ENCODE measurements at regions not wholly inside any gene's neighbourhood (a gene's known extent, or its start where the extent isn't known, plus 50 kb on each side); places are given as distances from the start of the nearest gene placed in this dataset.

DNA sequence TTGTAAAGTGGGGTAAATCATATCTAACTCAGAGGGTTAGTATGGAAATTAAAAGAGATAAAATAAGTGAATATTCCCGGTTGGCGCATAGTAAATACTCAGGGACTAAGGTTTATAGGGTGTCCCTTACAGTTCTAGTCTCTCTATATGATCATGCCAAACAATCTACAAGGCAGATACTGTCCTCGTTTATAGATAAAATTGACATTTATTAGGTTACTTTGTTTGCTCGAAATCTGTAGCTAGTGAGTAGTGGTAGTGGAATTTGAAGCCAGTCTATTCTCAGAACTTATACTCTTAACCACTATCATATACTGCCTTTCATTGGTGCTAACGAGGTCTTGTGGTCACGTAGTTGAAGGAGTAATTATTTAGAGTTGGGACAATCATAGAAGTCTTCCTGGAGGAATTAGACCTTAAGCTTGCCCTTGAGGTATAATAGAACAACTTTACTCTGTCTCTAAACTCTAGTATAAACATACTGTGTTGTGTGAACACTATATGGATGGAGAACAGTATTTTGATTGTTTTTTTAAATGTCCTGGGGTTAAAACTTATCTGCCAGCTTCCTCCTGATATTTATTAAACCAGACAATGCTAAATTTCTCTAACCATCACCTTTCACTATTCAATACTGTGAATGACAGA, 324.0 kb downstream of the STIM2 start:
- peak; percentile 22 for DNase-seq (ENCODE audit: low read depth)

DNA sequence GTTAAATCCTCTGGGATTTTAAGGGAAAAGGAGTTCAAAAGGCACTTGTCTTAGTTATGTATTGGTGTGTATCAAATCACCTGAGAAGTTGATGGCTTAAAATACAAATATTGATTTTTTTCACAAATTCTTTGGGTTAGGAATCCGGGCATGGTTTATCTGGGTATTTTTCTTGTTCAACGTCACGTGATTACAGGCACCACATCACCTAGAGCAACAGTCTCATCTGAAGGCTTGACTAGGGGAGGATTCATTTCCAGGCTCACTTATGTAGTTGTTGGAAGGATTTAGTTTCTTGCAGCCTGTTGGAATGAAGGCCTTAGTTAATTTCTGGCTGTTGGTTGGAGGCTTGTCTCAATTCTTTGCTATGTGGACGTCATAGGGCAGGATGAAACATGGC, 326.1 kb downstream of the STIM2 start:
- DNase-seq (ENCODE audit: low read depth) = no peak

DNA sequence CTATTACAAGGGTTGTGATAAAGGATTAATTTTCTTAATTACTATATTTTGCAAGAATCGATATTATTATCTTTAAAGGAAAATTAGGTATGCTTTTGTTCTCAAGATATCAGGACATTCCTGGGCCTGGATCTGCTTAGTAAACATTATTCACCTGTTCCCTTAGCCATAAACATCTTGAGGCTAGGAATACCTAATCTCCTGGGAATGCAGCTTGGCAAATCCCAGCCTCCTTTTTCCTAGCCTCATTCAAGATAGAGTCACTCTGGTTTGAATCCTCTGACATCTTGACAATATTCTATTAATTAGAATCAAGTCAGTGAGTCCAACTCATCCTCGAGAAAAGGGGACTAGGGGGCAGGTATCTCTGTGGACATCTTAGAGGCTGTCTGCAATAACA, 327.1 kb downstream of the STIM2 start:
- no peak for DNase-seq (ENCODE audit: low read depth)

GRCh38 chr4:27189683-27190082, 329.0 kb downstream of the STIM2 start:
- no peak for DNase-seq (ENCODE audit: low read depth)

DNA sequence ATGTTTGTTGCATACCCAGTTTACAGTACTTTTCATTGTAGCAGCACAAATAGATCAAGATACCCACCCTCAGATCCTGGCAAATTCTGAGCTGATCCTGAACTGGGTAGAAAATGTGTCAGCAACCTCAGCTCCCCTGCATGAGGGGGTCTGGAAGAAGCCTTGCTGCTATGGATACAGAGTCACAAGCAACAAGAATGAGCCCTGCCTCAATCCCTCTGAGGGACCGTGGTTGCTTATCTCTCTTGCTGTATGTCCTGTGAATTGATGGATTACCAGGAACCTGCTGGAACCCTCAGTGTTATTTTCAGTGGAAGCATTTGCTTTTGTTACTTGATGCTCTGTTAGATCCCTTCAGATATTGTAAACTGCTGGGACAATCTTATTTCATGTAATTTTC, 331.0 kb downstream of the STIM2 start:
- DNase-seq (ENCODE audit: low read depth) = no peak

DNA sequence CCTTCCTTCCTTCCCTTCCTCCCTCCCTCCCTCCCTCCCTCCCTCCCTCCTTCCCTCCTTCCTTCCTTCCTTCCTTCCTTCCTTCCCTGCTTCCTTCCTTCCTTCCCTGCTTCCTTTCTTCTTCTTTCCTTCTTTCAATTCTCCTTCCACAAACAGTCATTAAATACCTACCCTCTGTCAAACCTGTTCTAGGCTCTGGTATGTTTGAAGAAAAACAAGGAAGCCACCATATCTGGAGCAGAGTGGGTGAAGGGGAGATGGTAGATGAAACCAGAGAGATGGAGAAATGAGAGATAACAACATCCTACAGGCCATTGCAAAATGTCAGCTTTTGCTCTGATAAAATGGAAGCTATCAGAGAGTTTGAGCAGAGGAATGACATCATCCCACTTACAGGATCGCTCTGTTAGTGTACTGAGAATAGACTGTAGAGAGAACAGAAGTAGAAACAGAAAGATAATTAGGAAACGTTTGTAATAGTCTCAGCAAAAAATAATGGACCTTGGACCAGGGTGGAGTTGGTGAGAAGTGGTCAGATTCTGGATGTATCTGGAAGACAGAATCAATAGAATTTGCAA, 334.0 kb downstream of the STIM2 start:
- DNase-seq (ENCODE audit: low read depth) = no peak

DNA sequence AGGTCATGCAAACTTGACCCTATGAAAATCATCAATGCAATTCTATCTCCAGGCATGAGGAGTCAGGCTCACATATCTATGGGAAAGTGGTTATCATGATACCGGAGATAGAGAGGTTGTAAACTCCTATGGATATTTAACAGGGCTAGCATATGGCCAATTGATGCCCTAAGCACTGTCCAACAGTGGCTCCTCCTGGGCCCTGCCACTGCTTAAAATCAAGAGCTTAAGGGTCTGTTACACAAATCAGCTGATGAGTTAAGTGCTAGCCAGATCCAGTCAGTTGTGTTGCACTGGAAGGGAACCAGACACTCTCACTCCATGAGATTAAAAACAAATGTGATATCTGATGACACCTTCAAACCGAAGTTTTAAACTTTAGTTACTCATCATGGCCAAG, 337.6 kb downstream of the STIM2 start:
- no peak for DNase-seq (ENCODE audit: low read depth)

DNA sequence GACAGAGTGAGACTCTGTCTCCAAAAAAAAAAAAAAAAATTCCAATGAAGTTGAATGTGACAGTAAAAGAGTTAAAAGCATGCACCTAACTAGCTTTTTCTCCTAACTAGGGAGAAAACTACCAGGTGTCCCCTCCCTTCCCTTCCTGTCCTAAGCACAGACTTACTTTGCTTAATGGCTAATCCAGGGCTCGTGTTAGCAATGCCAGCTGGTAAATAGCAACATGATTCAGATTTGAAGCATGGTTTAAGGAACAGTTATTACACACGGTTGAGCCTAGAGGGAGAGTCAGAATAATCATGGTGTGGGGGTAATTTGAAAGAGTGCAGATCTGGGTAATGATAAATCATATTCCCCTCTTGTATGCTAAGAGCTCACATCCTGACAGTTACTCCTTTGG, 338.3 kb downstream of the STIM2 start:
- no peak for DNase-seq (ENCODE audit: low read depth)

DNA sequence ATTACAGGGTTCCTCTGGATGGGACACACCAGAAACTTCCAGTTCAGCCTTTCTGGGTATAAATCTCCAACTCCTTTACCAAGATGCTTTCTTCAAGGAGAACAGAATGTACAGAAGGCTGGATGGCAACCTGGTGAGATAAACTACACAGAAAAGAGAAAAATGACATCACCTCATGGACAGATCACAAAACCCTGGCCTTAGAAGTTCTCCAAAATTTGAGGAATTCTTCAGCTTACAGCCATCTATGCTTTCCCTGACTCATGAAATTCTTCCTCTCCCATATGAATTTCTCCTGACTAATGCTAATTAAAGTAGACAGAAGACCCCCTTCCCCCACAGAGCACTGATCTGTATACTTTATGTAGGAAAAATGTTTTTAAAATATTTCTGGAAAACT, 345.4 kb downstream of the STIM2 start:
- DNase-seq (ENCODE audit: low read depth) = peak; percentile 39

GRCh38 chr4:27210956-27211355, 350.3 kb downstream of the STIM2 start:
- DNase-seq (ENCODE audit: low read depth) = no peak

- DNase-seq (ENCODE audit: low read depth) = no peak
These were observed 353.4 kb downstream of the STIM2 start for GRCh38 chr4:27214010-27214409.

- DNase-seq (ENCODE audit: low read depth) = no peak
These were observed 354.7 kb downstream of the STIM2 start for GRCh38 chr4:27215220-27215826.

DNA sequence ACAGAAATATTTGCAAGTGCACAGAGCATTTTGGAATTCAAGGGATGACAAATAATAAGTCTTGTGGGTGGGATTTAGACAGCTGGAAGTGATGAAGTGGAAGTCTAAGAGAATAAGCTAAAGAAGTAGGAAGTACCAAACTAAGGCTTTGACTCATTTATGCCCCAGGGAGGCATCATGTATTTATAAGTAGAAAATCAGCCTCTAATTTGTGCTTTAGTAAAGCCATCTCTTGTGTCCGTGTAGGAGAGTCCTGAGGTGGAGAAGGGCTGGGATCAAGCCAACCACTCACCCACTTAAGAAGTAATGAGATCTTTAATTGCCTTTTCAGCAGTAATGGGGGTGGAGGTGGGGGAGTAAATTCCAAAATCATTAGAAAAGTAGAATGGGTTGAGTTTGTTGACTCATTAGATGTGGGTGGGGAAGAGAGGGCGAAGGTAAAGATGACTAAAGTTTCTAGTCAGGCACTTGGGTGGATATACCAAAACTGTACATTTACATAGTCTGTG, 356.7 kb downstream of the STIM2 start:
- peak; percentile 89 for DNase-seq (ENCODE audit: low read depth)

GRCh38 chr4:27218013-27218412, 357.4 kb downstream of the STIM2 start:
- DNase-seq (ENCODE audit: low read depth) = peak; percentile 54

DNA sequence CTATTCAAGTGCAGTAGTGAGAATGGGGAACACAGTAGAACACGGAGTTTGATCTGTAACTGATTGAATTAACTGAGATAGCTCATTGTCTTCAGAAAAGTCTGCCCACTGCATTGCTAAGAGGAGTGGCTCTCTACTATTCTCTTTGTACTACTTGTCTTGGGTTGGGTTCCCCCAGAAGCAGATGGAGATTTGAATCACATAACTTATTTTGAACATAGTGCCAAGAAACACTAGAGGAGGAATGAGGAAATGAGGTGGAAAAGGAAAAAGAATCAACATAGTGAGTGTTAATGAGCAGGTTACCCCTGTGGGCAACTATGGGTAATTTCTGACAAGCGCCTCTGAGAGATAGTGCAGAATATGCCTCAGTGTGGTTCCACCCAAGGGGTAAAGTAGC, 362.7 kb downstream of the STIM2 start:
- DNase-seq (ENCODE audit: low read depth) = no peak

GRCh38 chr4:27233531-27233930, 372.9 kb downstream of the STIM2 start:
- no peak for DNase-seq (ENCODE audit: low read depth)

- no peak for DNase-seq (ENCODE audit: low read depth)
These were observed 373.8 kb downstream of the STIM2 start for GRCh38 chr4:27234306-27234899.

DNA sequence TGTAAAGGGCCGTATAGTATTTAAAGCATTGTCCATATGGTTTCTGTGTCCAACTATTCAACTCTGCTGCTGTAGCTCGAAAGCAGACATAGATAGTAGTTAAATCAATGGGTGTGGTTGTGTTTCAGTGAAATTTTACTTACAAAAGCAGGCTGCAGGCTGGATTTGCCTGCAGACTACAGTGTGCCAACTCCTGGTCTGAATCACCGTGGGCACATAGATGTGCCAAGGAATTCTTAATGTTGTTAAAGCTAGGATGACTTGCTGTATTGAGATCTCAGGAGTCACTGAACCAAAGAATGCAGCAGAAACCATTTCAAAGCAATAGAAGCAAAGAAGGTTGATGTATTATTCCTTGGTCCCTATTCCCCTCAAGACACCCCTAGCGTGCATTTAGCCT, 379.0 kb downstream of the STIM2 start:
- DNase-seq (ENCODE audit: low read depth) = no peak

GRCh38 chr4:27242217-27242616, 381.6 kb downstream of the STIM2 start:
- no peak for DNase-seq (ENCODE audit: low read depth)

DNA sequence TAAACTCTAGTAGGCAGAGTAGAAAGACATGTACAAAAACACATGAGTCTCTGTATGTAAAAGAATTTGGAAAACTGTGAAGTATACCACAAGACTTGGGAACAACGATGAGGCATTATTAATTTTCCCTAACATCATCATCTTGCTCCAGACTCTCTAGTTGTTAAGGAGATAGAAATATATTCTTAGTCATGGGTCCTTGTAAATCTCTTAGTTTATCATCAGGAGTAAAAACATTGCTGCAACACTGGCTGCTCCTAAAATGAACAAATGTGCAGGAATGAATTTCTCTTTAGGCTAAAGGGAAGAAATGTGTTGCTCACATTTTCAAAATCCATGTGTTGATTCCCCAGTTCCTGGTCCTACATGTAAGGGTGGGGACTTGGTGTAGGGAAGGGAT, 384.6 kb downstream of the STIM2 start:
- DNase-seq (ENCODE audit: low read depth) = peak; percentile 7

GRCh38 chr4:27248829-27249228, 388.2 kb downstream of the STIM2 start:
- peak; percentile 89 for DNase-seq (ENCODE audit: low read depth)

- no peak for DNase-seq (ENCODE audit: low read depth)
These were observed 391.1 kb downstream of the STIM2 start for GRCh38 chr4:27251771-27252170.

DNA sequence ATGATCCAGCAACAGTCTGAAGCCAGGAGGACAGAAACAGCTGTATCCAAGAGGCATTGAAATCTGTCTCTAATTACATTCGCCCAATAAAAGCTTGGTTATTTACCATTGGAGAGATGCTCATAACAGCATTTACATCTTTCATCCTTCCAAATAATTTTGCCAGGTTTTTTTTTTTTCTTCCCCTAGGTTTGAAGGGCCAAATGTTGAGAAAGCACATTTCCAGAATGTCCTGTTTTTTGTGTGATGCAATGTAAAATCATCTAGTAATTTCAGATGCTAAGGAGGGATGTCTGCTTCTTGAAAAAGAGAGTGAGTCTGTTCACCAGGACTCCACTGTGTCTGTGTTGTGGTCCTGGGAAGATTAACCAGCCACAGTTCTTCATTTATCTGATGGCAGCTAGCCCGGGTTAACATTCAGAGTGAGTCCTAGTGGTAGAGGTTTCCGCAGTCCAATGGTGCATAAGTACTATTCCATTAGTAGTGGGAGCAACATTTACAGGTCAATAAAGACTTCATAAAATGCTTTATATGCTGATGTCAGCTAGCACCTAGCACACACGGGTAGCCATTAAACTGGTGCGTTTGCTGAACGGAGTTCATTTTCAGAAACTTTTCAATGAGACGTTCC, 406.8 kb downstream of the STIM2 start:
- DNase-seq (ENCODE audit: low read depth) = no peak
